SK-N-SH (cell line): ENCODE measurements at regions not wholly inside any gene's neighbourhood (a gene's known extent, or its start where the extent isn't known, plus 50 kb on each side); places are given as distances from the start of the nearest gene placed in this dataset.

Experiments used
- CTCF ChIA-PET: fragments of 300-600, 350-600 bp; formaldehyde crosslinking; extraction: SDS; loops from one replicate; lab custom pipeline; 2021; lab: Yijun Ruan, JAX
- POLR2A ChIA-PET: fragments of 350-600 bp; sonication (Branson Sonifier 250); formaldehyde crosslinking; extraction: SDS; loops from one replicate; lab custom pipeline; 2020; ENCODE audit warnings: antibody characterized with exemption, inconsistent platforms; lab: Yijun Ruan, JAX
- DNase-seq: peaks from one replicate; pipeline ENCODE4 v3.0.0; 2012
- H2AFZ ChIP-seq: fragments of 200-600 bp; sonication (generic); 2 replicates; pipeline ENCODE4 v1.8.1; 2016; ENCODE audit warnings: antibody characterized with exemption, mild to moderate bottlenecking, low read depth
- H3F3A ChIP-seq: fragments of 200-600 bp; sonication (generic); replicated peaks from 2 replicates; pipeline ENCODE3; 2016; ENCODE audit warnings: antibody characterized with exemption, mild to moderate bottlenecking; ENCODE audit not compliant: insufficient read depth
- H3K27ac ChIP-seq, 2 experiments: fragments of 200-500 bp in 1 of 2; fragments of 200-600 bp in 1 of 2; sonication (Bioruptor generic) in 1 of 2; sonication (generic), shearing (Covaris generic) in 1 of 2; 2 replicates each; pipeline versions ENCODE4 v1.5.1 to v1.6.1; 2014 to 2016; ENCODE audit warnings: low read depth in 2 of 2, inconsistent platforms in 1 of 2, low read length in 1 of 2, mild to moderate bottlenecking in 1 of 2, mixed read lengths in 1 of 2
- H3K27me3 ChIP-seq: fragments of 200-600 bp; sonication (generic), shearing (Covaris generic); 2 replicates; pipeline ENCODE4 v1.6.1; 2016; ENCODE audit warnings: mixed run types; ENCODE audit not compliant: insufficient read depth
- H3K36me3 ChIP-seq, 2 experiments: fragments of 200-500 bp in 1 of 2; fragments of 200-600 bp in 1 of 2; sonication (Bioruptor generic) in 1 of 2; sonication (generic) in 1 of 2; replicated peaks in 1 of 2; 2 replicates each; pipeline versions ENCODE3 to v1.5.1; 2014 to 2016; ENCODE audit warnings: low read length in 1 of 2, mild to moderate bottlenecking in 1 of 2; ENCODE audit not compliant: insufficient read depth in 2 of 2, control insufficient read depth in 1 of 2
- H3K4me1 ChIP-seq, 2 experiments: fragments of 200-500 bp in 1 of 2; fragments of 200-600 bp in 1 of 2; sonication (Bioruptor generic) in 1 of 2; sonication (generic), shearing (Covaris generic) in 1 of 2; 2 replicates each; pipeline versions ENCODE4 v1.5.1 to v1.6.1; 2014 to 2016; ENCODE audit warnings: low read depth in 1 of 2, low read length in 1 of 2, mixed run types in 1 of 2; ENCODE audit not compliant: insufficient read depth in 2 of 2, control insufficient read depth in 1 of 2
- H3K4me2 ChIP-seq: fragments of 200-600 bp; sonication (generic), shearing (Covaris generic); 2 replicates; pipeline ENCODE4 v1.6.1; 2017; ENCODE audit warnings: mixed run types
- H3K4me3 ChIP-seq, 2 experiments: fragments of 200-500 bp in 1 of 2; fragments of 200-600 bp in 1 of 2; sonication (Bioruptor generic) in 1 of 2; sonication (generic), shearing (Covaris generic) in 1 of 2; 2 replicates each; pipeline versions ENCODE4 v1.5.1 to v1.8.1; 2014 to 2016; ENCODE audit warnings: low read depth in 2 of 2, inconsistent platforms in 1 of 2, low read length in 1 of 2, mild to moderate bottlenecking in 1 of 2, mixed read lengths in 1 of 2, moderate library complexity in 1 of 2
- H3K79me2 ChIP-seq: fragments of 200-600 bp; sonication (generic); 2 replicates; pipeline ENCODE4 v1.8.1; 2017; ENCODE audit warnings: mild to moderate bottlenecking; ENCODE audit not compliant: insufficient read depth
- H3K9ac ChIP-seq: fragments of 200-600 bp; sonication (generic); 2 replicates; pipeline ENCODE4 v1.6.1; 2017; ENCODE audit warnings: mixed run types
- H3K9me2 ChIP-seq: fragments of 200-600 bp; sonication (generic); 2 replicates; pipeline ENCODE4 v1.6.1; 2017; ENCODE audit warnings: mixed run types
- H3K9me3 ChIP-seq: fragments of 200-600 bp; sonication (generic); 2 replicates; pipeline ENCODE4 v1.6.1; 2017; ENCODE audit warnings: mixed run types, mild to moderate bottlenecking, moderate library complexity
- H4K20me1 ChIP-seq: fragments of 200-600 bp; sonication (generic); 2 replicates; pipeline ENCODE4 v1.6.1; 2017; ENCODE audit warnings: mild to moderate bottlenecking, mixed run types; ENCODE audit not compliant: insufficient read depth
- CHD2 ChIP-seq: fragments of 150-350 bp; IDR thresholded peaks from 2 replicates; pipeline ENCODE4 v1.6.1; 2018; ENCODE audit warnings: low read length; ENCODE audit not compliant: partially characterized antibody
- ELF1 ChIP-seq: IDR thresholded peaks from 2 replicates; pipeline ENCODE4 v1.4.0; 2012
- FOSL2 ChIP-seq: IDR thresholded peaks from 2 replicates; pipeline ENCODE4 v1.4.0; 2012; ENCODE audit warnings: low read depth, mild to moderate bottlenecking, moderate library complexity, borderline replicate concordance
- FOXJ3 ChIP-seq: sonication (generic); formaldehyde crosslinking; IDR thresholded peaks from 2 replicates; pipeline ENCODE4 v1.5.1; 2020; ENCODE audit warnings: mild to moderate bottlenecking, missing genetic modification reagents
- GABPA ChIP-seq: IDR thresholded peaks from 2 replicates; pipeline ENCODE4 v1.4.0; 2012; ENCODE audit warnings: low read depth, mild to moderate bottlenecking
- GATA2 ChIP-seq: sonication (generic); formaldehyde crosslinking; IDR thresholded peaks from 2 replicates; pipeline ENCODE4 v1.5.0; 2020; ENCODE audit warnings: mild to moderate bottlenecking, missing genetic modification reagents
- IRF3 ChIP-seq: fragments of 150-350 bp; IDR thresholded peaks from 2 replicates; pipeline ENCODE4 v1.6.1; 2016; ENCODE audit warnings: mild to moderate bottlenecking, low read depth, low read length
- MAX ChIP-seq: IDR thresholded peaks from 2 replicates; pipeline ENCODE4 v1.4.0; 2012; ENCODE audit warnings: low read depth
- MXI1 ChIP-seq: IDR thresholded peaks from 2 replicates; pipeline ENCODE4 v1.6.1; 2012; ENCODE audit warnings: mild to moderate bottlenecking, low read depth, low read length, improper control_type of control experiment
- NFIC ChIP-seq: IDR thresholded peaks from 2 replicates; pipeline ENCODE4 v1.4.0; 2012; ENCODE audit warnings: borderline replicate concordance
- NRF1 ChIP-seq: IDR thresholded peaks from 2 replicates; pipeline ENCODE4 v1.6.1; 2012; ENCODE audit warnings: low read depth, mild to moderate bottlenecking, low read length
- POLR2AphosphoS5 ChIP-seq: IDR thresholded peaks from 2 replicates; pipeline ENCODE4 v1.6.1; 2012; ENCODE audit warnings: low read depth, low read length
- RAD21 ChIP-seq: IDR thresholded peaks from 2 replicates; pipeline ENCODE4 v1.6.1; 2012; ENCODE audit warnings: mild to moderate bottlenecking, low read length
- RXRA ChIP-seq: IDR thresholded peaks from 2 replicates; pipeline ENCODE4 v1.4.0; 2012; ENCODE audit warnings: low read depth, mild to moderate bottlenecking, borderline replicate concordance
- SIN3A ChIP-seq: IDR thresholded peaks from 2 replicates; pipeline ENCODE4 v1.6.1; 2012; ENCODE audit warnings: low read depth, mild to moderate bottlenecking, low read length, moderate library complexity, borderline replicate concordance
- SMC3 ChIP-seq: IDR thresholded peaks from 2 replicates; pipeline ENCODE4 v1.6.1; 2012; ENCODE audit warnings: low read depth, low read length, improper control_type of control experiment
- TAF1 ChIP-seq: IDR thresholded peaks from 2 replicates; pipeline ENCODE4 v1.6.1; 2012; ENCODE audit warnings: low read depth, mild to moderate bottlenecking, low read length, moderate library complexity, borderline replicate concordance
- TCF12 ChIP-seq: IDR thresholded peaks from 2 replicates; pipeline ENCODE4 v1.4.0; 2012
- USF1 ChIP-seq: IDR thresholded peaks from 2 replicates; pipeline ENCODE4 v1.4.0; 2012; ENCODE audit warnings: low read depth, borderline replicate concordance
- YY1 ChIP-seq: IDR thresholded peaks from 2 replicates; pipeline ENCODE4 v1.4.0; 2012; ENCODE audit warnings: low read depth, mild to moderate bottlenecking
- ZBTB33 ChIP-seq: IDR thresholded peaks from 2 replicates; pipeline ENCODE4 v1.4.0; 2012; ENCODE audit warnings: low read depth, borderline replicate concordance
- WGBS: methylation state at CpG from one replicate; pipeline ENCODE4 v1.1.6; 2017; ENCODE audit warnings: low lambda C conversion rate; 5-methylcytosine and 5-hydroxymethylcytosine counted together
- TF ChIP-seq, protein P1 (sequence below): fragments of 200-600 bp; sonication (generic); IDR thresholded peaks from 2 replicates; pipeline ENCODE4 v1.6.1; 2017; ENCODE audit warnings: antibody characterized with exemption, mild to moderate bottlenecking, moderate library complexity

DNA sequence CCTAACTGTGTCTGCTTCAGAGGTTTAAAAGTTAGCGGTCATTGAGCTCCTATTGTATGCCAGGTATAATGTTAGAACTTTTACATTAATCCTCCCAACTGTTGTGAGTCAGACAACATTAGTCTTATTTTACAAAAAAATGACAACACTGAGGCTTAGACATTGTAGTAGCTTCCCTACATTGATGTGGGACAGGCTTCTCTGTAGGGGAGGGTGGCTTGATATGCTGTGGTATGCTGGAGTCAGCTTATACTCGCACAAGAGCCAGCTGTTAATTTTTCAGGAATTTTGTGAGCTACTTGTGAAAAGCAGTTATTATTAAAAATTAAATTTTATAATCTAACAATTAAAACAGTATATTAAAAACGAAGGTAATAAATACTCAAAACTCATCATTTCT is 64.8 kb upstream of the NAV2 start:
- Histone ChIP-seq H3F3A (peaks cover 21% of the 10 kb centered on the region), H2AFZ (no peak overlapping the region), H3K27ac (peak overlapping the region in 1 of 2 experiments; percentile 65; a peak in 2 of 4 replicates), H3K9me2 (no peaks in the 10 kb centered on the region), H3K79me2 (peaks cover 87% of the 10 kb centered on the region), H3K36me3 (peaks cover 0 to 31% of the 10 kb centered on the region in 2 experiments), H3K27me3 (no peaks in the 10 kb centered on the region), H3K4me2 (peak overlapping the region; percentile 57), H3K9ac (no peak overlapping the region), H3K9me3 (no peaks in the 10 kb centered on the region), H3K4me3 (no peak overlapping the region), H3K4me1 (peaks cover 12 to 49% of the 10 kb centered on the region in 2 experiments; a peak in 3 of 4 replicates), H4K20me1 (peaks cover 66% of the 10 kb centered on the region)
- ChIA-PET CTCF (interaction anchor here (1.1 to 3.8 kb wide), 7 partner anchors 9 to 91 kb away, joined by 3 to 14 read pairs (median 9); no protein-coding TSS in a partner anchor), POLR2A (no interaction called here)
- TF ChIP-seq FOSL2 (no peak), MAX (no peak), RXRA (no peak)
- no peak for DNase-seq
- 94% methylated on average over 3 of the region's 3 CpGs for WGBS

- ChIA-PET POLR2A (no interaction called here), CTCF (interaction anchor here (1.0 to 3.8 kb wide), 9 partner anchors 10 to 96 kb away, joined by 3 to 14 read pairs (median 6); no protein-coding TSS in a partner anchor)
- Histone ChIP-seq H3K9me3 (no peaks in the 10 kb centered on the region), H3K27me3 (no peaks in the 10 kb centered on the region), H3K4me1 (peaks cover 12 to 49% of the 10 kb centered on the region in 2 experiments; a peak in 3 of 4 replicates), H3K9me2 (no peaks in the 10 kb centered on the region), H3K79me2 (peaks cover 80% of the 10 kb centered on the region), H3K4me2 (peak overlapping the region; percentile 57), H3F3A (peaks cover 20% of the 10 kb centered on the region), H3K27ac (peak overlapping the region; percentile 65 to 85), H3K36me3 (peaks cover 0 to 40% of the 10 kb centered on the region in 2 experiments), H4K20me1 (peaks cover 65% of the 10 kb centered on the region), H3K4me3 (no peak overlapping the region), H2AFZ (no peak overlapping the region), H3K9ac (no peak overlapping the region)
- WGBS = 35% methylated on average over 3 of the region's 3 CpGs
- DNase-seq = peak; percentile 46
- peak; percentile 38 for TF ChIP-seq CHD2
- TF ChIP-seq GATA2 (CRISPR knock-in tag) = peak; percentile 47
- TF ChIP-seq ELF1 = peak; percentile 24; the same call in 1 of the 2 replicates
- peak; percentile 58 for TF ChIP-seq MXI1
- peak; percentile 89; the same call in 1 of the 2 replicates for TF ChIP-seq ZBTB33
- TF ChIP-seq FOSL2 = peak; percentile 56; the same call in 1 of the 2 replicates
- peak; percentile 83; the same call in 1 of the 2 replicates for TF ChIP-seq SIN3A
- peak; percentile 99 for TF ChIP-seq NFIC
- no peak for TF ChIP-seq RAD21
- TF ChIP-seq POLR2AphosphoS5 = peak; percentile 78
- TF ChIP-seq TCF12 = peak; percentile 97
- 0 out of 2 replicates have a peak, but pooled peaks have one; percentile 32 for TF ChIP-seq GABPA
- TF ChIP-seq, protein P1, sequence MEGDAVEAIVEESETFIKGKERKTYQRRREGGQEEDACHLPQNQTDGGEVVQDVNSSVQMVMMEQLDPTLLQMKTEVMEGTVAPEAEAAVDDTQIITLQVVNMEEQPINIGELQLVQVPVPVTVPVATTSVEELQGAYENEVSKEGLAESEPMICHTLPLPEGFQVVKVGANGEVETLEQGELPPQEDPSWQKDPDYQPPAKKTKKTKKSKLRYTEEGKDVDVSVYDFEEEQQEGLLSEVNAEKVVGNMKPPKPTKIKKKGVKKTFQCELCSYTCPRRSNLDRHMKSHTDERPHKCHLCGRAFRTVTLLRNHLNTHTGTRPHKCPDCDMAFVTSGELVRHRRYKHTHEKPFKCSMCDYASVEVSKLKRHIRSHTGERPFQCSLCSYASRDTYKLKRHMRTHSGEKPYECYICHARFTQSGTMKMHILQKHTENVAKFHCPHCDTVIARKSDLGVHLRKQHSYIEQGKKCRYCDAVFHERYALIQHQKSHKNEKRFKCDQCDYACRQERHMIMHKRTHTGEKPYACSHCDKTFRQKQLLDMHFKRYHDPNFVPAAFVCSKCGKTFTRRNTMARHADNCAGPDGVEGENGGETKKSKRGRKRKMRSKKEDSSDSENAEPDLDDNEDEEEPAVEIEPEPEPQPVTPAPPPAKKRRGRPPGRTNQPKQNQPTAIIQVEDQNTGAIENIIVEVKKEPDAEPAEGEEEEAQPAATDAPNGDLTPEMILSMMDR = peak; percentile 37
- peak; percentile 92 for TF ChIP-seq MAX
- TF ChIP-seq IRF3 = no peak
- no peak for TF ChIP-seq TAF1
- no peak for TF ChIP-seq USF1
- TF ChIP-seq YY1 = no peak
- no peak for TF ChIP-seq NRF1
- 0 out of 2 replicates have a peak, but pooled peaks have one; percentile 16 for TF ChIP-seq SMC3
- no peak for TF ChIP-seq FOXJ3 (CRISPR knock-in tag)
Observed at GRCh38 chr11:19646921-19647320, 65.7 kb upstream of the NAV2 start.
